MG63 (cell line): ENCODE measurements at regions not wholly inside any gene's neighbourhood (a gene's known extent, or its start where the extent isn't known, plus 50 kb on each side); places are given as distances from the start of the nearest gene placed in this dataset.

Experiments used
- DNase-seq: peaks from one replicate; pipeline ENCODE4 v3.0.0-alpha.2; 2020
- H3K27me3 ChIP-seq: fragments of 250-450 bp; sonication (Bioruptor Pico); 2 replicates; pipeline ENCODE4 v1.5.1; 2020; ENCODE audit warnings: mild to moderate bottlenecking, moderate library complexity
- H3K36me3 ChIP-seq: fragments of 250-450 bp; sonication (Bioruptor Pico); 2 replicates; pipeline ENCODE4 v1.5.1; 2020; ENCODE audit warnings: mild to moderate bottlenecking, moderate library complexity
- H3K4me3 ChIP-seq: fragments of 250-450 bp; sonication (Bioruptor Pico); 2 replicates; pipeline ENCODE4 v1.5.1; 2020; ENCODE audit warnings: mild to moderate bottlenecking, moderate library complexity
- H3K9me3 ChIP-seq: fragments of 250-450 bp; sonication (Bioruptor Pico); 2 replicates; pipeline ENCODE4 v1.5.1; 2020; ENCODE audit warnings: mild to moderate bottlenecking, moderate library complexity

DNA sequence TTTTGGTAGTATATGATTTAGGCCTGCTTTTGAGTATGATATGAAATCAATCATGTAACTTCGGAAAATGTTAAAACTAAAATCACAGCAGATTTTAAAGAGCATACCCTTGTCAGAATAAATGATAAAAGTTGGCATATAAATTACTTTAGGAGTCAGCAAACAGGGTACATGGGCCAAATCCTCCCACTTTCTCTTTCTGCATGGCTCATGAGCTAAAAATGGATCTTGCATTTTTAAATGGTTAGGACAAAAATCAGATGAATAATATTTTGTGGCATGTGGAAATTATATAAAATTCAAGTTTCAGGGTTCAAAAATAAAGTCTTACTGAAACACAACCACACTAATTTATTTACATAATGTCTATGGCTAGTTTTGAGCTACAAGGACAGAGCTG is 214.9 kb downstream of the GASK1B start:
- H3K36me3 ChIP-seq: no peaks in the 10 kb centered on the region
- H3K4me3 ChIP-seq: no peak overlapping the region
- H3K9me3 ChIP-seq: no peaks in the 10 kb centered on the region
- DNase-seq: no peak
- no peaks in the 10 kb centered on the region for H3K27me3 ChIP-seq

DNA sequence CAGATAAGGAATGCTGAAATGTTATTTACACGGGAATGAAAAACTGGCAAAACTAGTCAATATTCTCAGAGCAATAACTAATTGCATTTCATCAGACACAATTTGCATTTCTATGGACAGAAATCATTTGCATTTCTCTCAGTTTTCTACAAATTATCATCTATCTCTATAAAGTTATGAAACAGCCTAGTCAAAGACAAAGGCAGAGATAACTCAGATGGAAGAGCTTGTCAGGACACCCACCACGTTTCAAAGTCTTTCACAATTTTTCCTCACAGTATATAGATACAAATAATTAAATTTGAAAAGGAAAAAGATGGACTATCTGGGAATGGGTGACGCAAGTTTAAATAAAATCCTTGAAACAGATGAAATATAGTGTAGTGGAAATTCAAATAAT is 230.8 kb downstream of the GASK1B start:
- Histone ChIP-seq H3K27me3 (peaks cover 4% of the 10 kb centered on the region; the same call in 1 of the 2 replicates), H3K36me3 (no peaks in the 10 kb centered on the region)
- DNase-seq: no peak

DNA sequence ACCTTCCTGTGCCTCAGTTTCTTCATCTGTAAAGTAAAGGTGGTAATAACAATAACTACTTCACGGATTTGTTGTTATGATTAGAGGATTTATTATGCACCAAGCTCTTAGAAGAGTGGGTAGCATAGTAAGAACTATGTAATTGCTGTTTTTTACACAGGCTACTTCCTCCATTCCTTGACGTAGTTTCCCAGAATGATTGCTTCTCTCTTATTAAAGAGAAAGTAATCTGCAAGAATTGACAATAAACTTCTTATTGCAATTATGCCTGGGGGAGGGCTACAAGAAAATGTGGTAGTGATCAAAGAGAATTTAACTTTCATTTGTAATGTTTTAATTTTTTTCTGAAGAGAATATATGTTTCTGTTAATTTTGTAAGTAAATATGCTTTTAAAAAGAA is 238.7 kb downstream of the GASK1B start:
- 0 out of 2 replicates have a peak, but pooled peaks cover 3% of the 10 kb centered on the region for H3K27me3 ChIP-seq
- no peak overlapping the region for H3K4me3 ChIP-seq
- DNase-seq: no peak
- no peaks in the 10 kb centered on the region for H3K36me3 ChIP-seq
- no peaks in the 10 kb centered on the region for H3K9me3 ChIP-seq

More for the DNA sequence above, 230.8 kb downstream of the GASK1B start:
- Histone ChIP-seq H3K9me3 (no peaks in the 10 kb centered on the region), H3K4me3 (no peak overlapping the region)

DNA sequence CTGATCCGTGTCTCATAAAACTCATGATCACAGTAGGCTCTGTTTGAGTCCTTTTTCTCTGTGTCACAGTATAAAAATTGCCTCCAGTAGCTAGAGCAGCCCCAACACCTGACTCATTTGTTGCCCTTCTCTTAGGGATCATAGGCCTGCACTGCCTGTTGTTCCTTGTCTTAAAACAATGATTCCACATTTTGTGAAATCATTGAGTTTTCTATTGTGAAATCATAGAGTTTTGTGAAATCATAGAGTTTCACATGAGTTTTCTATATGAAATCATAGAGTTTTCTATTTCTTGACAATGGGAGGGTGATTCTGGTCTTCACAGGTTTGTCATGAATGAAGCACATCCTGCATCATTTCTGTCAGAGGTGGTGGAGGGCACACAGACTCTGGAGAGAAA is 239.9 kb downstream of the GASK1B start:
- no peak overlapping the region for H3K4me3 ChIP-seq
- no peaks in the 10 kb centered on the region for H3K36me3 ChIP-seq
- no peak for DNase-seq
- H3K9me3 ChIP-seq: no peaks in the 10 kb centered on the region
- 0 out of 2 replicates have a peak, but pooled peaks cover 3% of the 10 kb centered on the region for H3K27me3 ChIP-seq

DNA sequence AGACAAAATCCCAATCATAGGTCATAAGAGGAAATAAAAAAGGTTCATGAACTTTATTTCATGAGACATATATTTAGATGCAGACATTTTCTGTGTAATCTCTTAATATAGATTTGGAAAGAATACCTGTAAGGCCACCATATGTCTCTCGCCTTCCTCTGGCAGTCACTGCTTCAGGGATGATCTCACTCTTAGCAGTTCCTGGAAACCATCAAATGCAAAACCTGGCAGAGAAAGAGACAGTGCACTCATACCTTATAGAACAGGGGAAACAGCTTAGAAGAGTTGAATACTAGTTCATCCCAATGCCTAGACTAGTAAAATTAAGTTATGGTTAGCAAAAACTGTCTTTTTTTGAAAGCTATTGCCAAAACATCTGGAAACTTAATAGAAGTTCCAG is 243.3 kb downstream of the GASK1B start:
- H3K27me3 ChIP-seq: 0 out of 2 replicates have a peak, but pooled peaks cover 3% of the 10 kb centered on the region
- no peak overlapping the region for H3K4me3 ChIP-seq
- no peaks in the 10 kb centered on the region for H3K9me3 ChIP-seq
- no peak for DNase-seq
- H3K36me3 ChIP-seq: no peaks in the 10 kb centered on the region

DNA sequence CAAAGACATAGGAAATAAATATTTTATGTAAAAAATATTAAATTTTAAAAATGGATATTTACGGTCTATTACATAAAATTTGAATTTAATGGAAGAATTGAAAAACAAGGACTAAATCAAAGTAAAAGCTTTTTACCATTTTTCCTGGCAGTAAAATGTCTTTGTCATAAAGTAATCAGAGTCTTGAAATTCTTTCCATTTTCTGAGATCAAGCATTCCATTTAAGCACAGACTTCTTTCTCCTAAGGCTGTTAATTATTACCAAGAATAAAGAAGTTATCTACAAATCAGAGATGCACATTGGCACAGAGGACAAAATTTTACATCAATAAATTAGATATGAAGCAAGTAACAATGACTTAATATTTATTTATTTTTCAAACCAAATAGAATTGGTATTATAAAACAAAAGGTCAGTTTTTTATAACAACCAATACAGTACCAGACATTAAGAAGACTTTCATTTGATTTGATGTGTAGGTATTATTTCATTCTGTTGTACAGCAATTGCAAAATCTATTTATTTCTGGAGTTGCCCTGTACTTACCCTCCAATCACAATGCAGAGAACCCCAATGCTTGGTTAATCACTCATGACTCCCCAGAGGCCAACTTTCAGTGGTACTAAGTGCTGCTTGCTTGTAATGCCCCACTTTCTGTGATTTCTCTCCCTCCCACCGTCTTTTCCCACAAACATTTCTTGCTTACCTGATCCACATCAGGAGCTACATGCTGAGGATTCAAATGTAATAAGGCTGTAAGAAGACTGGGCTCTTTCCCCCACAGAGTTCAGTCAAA is 254.6 kb downstream of the GASK1B start:
- no peaks in the 10 kb centered on the region for H3K27me3 ChIP-seq
- no peak for DNase-seq
- H3K9me3 ChIP-seq: no peaks in the 10 kb centered on the region; the same call in 1 of the 2 replicates
- H3K4me3 ChIP-seq: no peak overlapping the region
- H3K36me3 ChIP-seq: no peaks in the 10 kb centered on the region

DNA sequence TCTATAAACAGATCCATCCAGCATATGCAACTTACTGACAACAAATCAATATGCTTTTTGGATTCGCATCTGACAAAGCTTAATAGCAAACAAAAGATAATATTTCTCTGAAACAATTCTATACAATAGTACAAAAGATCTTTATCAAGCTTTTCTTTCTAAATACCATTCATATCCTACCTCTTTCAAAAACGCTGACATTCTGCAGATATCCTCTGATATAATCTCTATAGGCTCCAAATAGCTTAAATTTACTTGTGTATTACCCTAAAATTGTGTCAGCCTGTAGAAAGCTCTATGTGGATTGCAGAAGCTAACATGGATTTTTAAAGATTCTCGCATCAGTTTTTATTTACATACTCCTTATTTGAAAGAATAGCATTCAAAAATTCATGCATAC is 260.6 kb downstream of the GASK1B start:
- Histone ChIP-seq H3K4me3 (no peak overlapping the region), H3K27me3 (peaks cover 15% of the 10 kb centered on the region), H3K9me3 (no peaks in the 10 kb centered on the region), H3K36me3 (no peaks in the 10 kb centered on the region)
- no peak for DNase-seq

DNA sequence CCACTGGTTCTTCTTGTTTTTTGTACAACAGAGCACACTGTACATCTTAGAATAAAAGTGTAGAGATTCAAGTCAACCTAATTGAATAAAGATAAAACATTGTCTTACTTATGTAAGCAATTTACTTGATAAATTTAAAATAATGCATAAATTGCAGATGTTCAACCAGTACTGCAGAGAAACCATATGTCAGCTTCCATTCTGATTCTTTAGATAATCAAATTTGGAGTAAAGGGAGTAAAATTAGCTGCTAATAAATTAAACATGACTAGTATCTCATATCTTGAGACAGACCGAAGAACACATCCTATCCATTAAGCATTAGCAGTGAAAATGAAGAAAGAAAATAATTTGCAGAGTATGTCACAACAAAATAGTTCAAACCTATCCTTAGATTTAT is 261.2 kb downstream of the GASK1B start:
- H3K27me3 ChIP-seq: peaks cover 17% of the 10 kb centered on the region
- H3K9me3 ChIP-seq: no peaks in the 10 kb centered on the region
- H3K36me3 ChIP-seq: no peaks in the 10 kb centered on the region
- no peak overlapping the region for H3K4me3 ChIP-seq
- DNase-seq: no peak

DNA sequence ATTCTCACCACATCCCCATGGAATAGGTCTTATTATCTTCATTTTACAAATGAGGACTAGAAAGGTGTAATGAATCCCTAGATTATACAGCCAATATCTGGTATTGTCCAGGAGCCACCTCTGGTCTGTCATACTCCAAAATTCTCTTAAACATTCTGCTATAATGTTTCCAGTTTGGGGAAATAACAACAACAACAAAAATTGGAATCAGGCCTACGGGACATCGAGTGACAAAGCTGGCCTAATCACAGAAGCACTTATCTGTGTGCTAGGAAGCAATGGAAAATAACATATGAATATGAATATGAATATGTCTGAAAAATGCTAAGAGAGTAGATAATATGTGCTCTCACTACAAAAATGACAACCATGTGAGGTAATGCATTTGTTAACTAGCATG is 264.1 kb downstream of the GASK1B start:
- H3K27me3 ChIP-seq: peaks cover 17% of the 10 kb centered on the region
- H3K9me3 ChIP-seq: no peaks in the 10 kb centered on the region
- no peak overlapping the region for H3K4me3 ChIP-seq
- DNase-seq: no peak
- H3K36me3 ChIP-seq: no peaks in the 10 kb centered on the region

DNA sequence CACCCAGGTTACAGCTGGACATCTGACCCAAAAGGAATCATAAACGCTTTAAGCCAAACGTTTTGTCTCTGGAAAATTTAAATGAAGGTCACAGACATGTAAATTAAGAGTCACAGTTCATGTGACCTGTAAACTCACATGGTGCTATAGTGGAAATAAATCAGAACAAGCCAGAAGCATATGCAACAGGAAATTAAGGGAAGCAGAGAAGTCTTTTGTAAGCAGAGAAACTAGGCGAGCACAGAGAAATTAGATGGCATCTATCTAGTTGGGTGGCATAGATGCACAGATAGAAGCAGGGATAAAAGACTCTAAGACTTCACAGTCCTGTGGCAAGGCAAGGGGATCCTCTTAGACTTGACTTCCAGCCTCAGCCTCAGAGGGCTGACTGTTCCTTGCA is 264.8 kb downstream of the GASK1B start:
- no peak overlapping the region for H3K4me3 ChIP-seq
- H3K9me3 ChIP-seq: no peaks in the 10 kb centered on the region
- H3K27me3 ChIP-seq: peaks cover 17% of the 10 kb centered on the region
- no peak for DNase-seq
- no peaks in the 10 kb centered on the region for H3K36me3 ChIP-seq

DNA sequence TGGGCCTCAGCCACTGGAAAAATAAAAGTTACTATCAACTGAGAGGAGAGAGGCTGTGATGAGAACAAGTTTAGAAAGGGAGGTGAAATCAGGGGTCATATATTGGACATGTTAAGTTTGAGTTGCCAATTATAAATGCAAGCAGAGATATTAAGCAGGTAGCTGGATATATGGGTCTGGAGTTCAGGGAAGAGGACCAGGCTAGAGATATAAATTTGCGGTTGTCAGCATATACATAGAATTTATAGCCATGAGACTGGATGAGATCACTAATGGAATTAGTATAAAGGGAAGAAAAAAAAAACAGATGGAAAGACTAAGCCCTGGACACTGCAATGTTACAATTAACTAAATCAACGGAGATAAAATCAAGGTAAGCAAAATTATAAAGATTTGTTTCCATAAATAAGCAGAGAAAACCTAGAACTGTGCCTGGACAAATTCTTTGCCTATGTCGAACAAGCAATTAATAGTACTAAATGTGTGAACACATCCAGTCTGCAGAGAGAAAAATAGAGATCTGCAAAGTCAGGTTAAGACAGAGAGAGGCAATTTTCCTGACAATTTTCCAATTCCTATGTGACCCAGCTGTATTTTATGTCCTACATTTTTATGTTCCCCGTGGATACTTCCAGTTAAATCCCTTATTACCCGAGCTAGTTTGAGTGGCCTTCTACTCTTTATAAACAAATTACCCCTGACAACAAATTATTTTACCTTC is 265.4 kb downstream of the GASK1B start:
- H3K4me3 ChIP-seq: no peak overlapping the region
- DNase-seq: no peak
- H3K36me3 ChIP-seq: no peaks in the 10 kb centered on the region
- no peaks in the 10 kb centered on the region for H3K9me3 ChIP-seq
- H3K27me3 ChIP-seq: peaks cover 17% of the 10 kb centered on the region

DNA sequence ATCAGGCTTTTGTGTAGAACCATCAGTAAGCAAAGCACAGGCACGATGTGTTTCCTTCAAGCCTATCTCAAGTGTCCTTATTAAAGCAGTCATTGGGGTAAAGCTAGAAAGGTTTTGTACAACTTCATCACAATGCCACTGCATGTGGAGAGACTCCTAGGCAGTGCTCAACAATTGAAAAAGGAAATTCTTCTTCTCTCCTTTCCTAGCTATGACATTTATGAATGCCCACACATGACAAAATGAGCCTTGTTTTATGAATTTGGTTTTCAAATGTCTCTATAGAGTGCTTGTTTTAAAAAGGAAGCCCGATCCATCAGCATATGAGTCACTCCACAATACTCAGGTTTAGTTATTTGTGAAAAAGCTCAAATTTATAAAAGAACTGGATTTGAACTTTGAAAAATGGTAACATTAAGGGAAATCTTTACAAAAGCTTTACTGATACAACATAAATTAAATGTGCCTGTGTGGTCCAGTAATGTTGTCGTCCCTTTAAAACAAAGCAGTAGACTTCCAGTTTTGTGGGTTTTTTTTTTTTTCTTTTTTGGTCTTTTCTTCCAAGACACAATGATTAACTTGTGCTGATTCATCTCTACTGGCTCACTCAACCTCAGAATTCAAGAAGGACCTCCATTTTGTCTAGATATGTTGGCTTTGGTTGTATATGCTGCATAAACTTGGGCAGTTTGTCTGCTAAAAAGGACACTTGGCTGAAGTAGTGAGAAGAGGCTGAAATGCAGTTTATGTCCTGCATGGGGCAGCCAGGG is 273.8 kb downstream of the GASK1B start:
- H3K27me3 ChIP-seq: no peaks in the 10 kb centered on the region; the same call in 1 of the 2 replicates
- no peak overlapping the region for H3K4me3 ChIP-seq
- H3K36me3 ChIP-seq: no peaks in the 10 kb centered on the region
- H3K9me3 ChIP-seq: peaks cover 7% of the 10 kb centered on the region; the same call in 1 of the 2 replicates
- DNase-seq: no peak

DNA sequence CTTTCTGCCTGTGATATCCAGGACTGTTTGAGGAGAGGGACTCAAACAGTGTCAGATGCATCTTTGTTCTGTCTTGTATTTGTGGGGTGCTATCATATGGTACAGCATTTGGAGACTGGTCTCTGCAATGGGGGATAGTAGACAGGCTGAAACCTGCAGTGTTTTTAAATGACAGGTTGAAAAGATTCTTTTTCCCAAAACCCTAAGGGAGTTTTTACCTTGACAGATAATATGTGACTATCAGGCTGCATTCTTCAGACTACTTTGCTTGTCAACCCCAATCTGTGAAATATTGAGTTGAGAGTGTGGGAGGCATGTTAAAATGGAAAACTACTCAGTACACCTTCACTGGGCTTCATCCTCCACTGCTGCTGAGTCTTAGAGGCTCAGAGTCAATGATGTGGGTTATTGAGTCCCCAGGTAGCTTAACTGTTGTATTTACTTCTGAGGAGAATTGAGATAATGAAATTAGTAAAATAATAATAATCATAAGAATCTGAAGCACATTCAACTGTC is 274.9 kb downstream of the GASK1B start:
- DNase-seq: no peak
- peaks cover 7% of the 10 kb centered on the region; the same call in 1 of the 2 replicates for H3K9me3 ChIP-seq
- no peaks in the 10 kb centered on the region for H3K36me3 ChIP-seq
- H3K4me3 ChIP-seq: no peak overlapping the region
- peaks cover 3% of the 10 kb centered on the region; the same call in 1 of the 2 replicates for H3K27me3 ChIP-seq

DNA sequence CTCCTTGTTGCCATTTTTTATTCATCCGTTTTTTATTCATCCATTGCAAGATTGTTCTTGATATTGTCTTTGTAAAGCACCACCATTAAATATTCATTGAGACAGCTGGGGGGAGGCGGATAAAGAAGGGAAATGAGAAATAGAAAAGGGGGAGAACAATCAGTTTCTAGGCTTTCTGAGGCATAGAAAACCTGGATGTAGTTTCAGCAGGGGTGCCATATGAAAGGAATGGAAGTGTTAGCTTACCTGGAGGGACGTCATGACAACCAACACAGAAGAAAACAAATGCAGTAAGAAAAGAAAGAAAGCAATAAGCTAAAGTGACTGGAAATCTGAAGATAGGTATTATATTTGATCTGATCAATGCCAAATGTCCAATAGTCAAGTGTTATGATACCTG is 276.1 kb downstream of the GASK1B start:
- H3K27me3 ChIP-seq: peaks cover 3% of the 10 kb centered on the region; the same call in 1 of the 2 replicates
- peaks cover 1% of the 10 kb centered on the region; the same call in 1 of the 2 replicates for H3K9me3 ChIP-seq
- DNase-seq: no peak
- H3K4me3 ChIP-seq: no peak overlapping the region
- H3K36me3 ChIP-seq: no peaks in the 10 kb centered on the region

DNA sequence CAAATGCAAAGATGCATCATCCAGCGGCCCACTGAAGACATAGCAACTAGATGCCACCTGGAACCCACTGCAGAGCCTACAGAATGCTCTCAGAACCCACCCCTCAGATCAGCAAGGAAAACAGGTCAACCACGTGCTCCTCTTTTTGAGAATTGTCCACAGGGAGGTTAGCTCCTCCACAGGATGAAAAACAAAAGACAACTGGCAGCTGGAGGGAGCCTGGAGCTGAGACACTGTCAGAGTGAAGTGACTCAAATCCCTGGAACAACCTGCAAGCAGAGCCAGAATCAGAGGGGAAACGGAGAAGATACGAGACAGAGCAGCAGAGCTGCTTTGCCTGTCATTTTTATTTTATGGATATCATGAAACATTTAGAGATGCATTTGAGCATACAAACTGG is 277.6 kb downstream of the GASK1B start:
- no peak for DNase-seq
- Histone ChIP-seq H3K9me3 (no peaks in the 10 kb centered on the region), H3K27me3 (peaks cover 3% of the 10 kb centered on the region; the same call in 1 of the 2 replicates), H3K4me3 (no peak overlapping the region), H3K36me3 (no peaks in the 10 kb centered on the region)

DNA sequence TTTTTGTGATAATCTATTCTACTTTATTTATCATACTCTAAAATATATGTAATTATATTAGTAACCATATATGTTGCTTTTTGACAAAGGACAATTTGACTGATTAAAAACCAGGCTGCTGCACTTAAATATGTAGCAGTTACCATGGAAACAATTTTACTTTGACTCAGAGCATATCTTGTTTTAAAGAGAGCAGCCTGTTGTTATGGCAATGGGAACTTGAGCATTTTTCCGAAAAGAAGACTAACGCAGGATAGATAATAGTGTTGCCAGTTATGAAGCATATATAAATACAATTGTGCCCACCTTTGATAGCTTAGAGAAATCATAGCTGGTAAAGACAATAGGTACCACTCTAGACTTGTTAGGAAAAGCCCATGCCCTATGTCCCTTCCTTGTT is 283.0 kb downstream of the GASK1B start:
- peaks cover 7% of the 10 kb centered on the region for H3K27me3 ChIP-seq
- H3K36me3 ChIP-seq: no peaks in the 10 kb centered on the region
- no peak for DNase-seq
- no peaks in the 10 kb centered on the region for H3K9me3 ChIP-seq
- H3K4me3 ChIP-seq: no peak overlapping the region

DNA sequence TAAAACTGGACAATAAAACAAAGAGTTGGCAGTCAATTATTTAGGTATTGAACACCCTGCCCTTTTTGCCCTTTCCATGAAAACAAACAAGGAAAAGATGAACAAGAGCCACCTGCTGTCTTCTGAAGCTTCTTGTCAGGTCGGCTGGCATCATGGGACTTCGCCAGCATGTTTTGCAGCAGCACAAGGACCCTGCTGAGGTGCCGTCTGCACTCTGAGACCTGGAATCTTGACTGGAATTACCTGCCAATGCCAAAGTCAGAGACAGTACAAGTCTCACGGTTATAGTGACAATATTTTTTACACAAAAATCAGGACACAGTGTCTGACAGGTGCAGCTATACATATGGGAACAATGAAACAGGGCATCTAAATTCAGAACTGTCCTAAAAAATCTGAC is 284.5 kb downstream of the GASK1B start:
- H3K4me3 ChIP-seq: no peak overlapping the region
- peaks cover 10% of the 10 kb centered on the region for H3K27me3 ChIP-seq
- no peak for DNase-seq
- no peaks in the 10 kb centered on the region for H3K36me3 ChIP-seq
- no peaks in the 10 kb centered on the region for H3K9me3 ChIP-seq
